HL-60 (cell line): ENCODE measurements at regions not wholly inside any gene's neighbourhood (a gene's known extent, or its start where the extent isn't known, plus 50 kb on each side); places are given as distances from the start of the nearest gene placed in this dataset.

Source experiments
- DNase-seq, 2 experiments: peaks; one replicate each; pipeline ENCODE4 v3.0.0-alpha.2; 2010 to 2020; ENCODE audit warnings: low read depth in 1 of 2, low spot score in 1 of 2
- H3K27ac ChIP-seq: fragments of 250-450 bp; sonication (Bioruptor Pico); replicated peaks from 2 replicates; pipeline ENCODE4 v1.5.1; 2020; ENCODE audit warnings: mild to moderate bottlenecking, moderate library complexity
- H3K27me3 ChIP-seq: fragments of 250-450 bp; sonication (Bioruptor Pico); 2 replicates; pipeline ENCODE4 v1.5.1; 2021; ENCODE audit warnings: mild to moderate bottlenecking, moderate library complexity; ENCODE audit not compliant: insufficient read depth, poor library complexity, severe bottlenecking
- H3K4me3 ChIP-seq: replicated peaks from 2 replicates; pipeline ENCODE4 v1.5.1; 2011; ENCODE audit warnings: mild to moderate bottlenecking, control low read depth, low read length; ENCODE audit not compliant: insufficient read depth
- CTCF ChIP-seq: IDR thresholded peaks from one replicate; pipeline ENCODE4 v1.5.1; 2011; ENCODE audit warnings: low read length, control low read depth, inconsistent platforms; ENCODE audit not compliant: insufficient read depth
- GABPA ChIP-seq: IDR thresholded peaks from 2 replicates; pipeline ENCODE4 v1.6.1; 2012; ENCODE audit warnings: low read depth
- POLR2AphosphoS5 ChIP-seq: IDR thresholded peaks from 2 replicates; pipeline ENCODE4 v1.6.1; 2012; ENCODE audit warnings: low read depth
- REST ChIP-seq: IDR thresholded peaks from 2 replicates; pipeline ENCODE4 v1.6.1; 2012; ENCODE audit warnings: low read depth; ENCODE audit not compliant: insufficient replicate concordance
- SPI1 ChIP-seq: IDR thresholded peaks from 2 replicates; pipeline ENCODE4 v1.6.1; 2012; ENCODE audit warnings: low read depth, mild to moderate bottlenecking, borderline replicate concordance

- no peak for TF ChIP-seq POLR2AphosphoS5
- TF ChIP-seq REST: no peak
- Histone ChIP-seq H3K27ac (no peak overlapping the region), H3K27me3 (no peaks in the 10 kb centered on the region), H3K4me3 (no peak overlapping the region)
- DNase-seq: no peak
These were observed 583.1 kb downstream of the CCDC171 start for GRCh38 chr9:16135968-16136367.

- Histone ChIP-seq H3K27me3 (no peaks in the 10 kb centered on the region), H3K27ac (no peak overlapping the region), H3K4me3 (no peak overlapping the region)
- no peak for DNase-seq
- TF ChIP-seq GABPA: no peak
- TF ChIP-seq REST: no peak
- no peak for TF ChIP-seq POLR2AphosphoS5
- TF ChIP-seq CTCF: no peak
- no peak for TF ChIP-seq SPI1
These were observed 583.6 kb downstream of the CCDC171 start for GRCh38 chr9:16136451-16136850.

- H3K4me3 ChIP-seq: no peak overlapping the region
- H3K27ac ChIP-seq: no peak overlapping the region
- no peak for DNase-seq
- no peaks in the 10 kb centered on the region for H3K27me3 ChIP-seq
- TF ChIP-seq GABPA (no peak), POLR2AphosphoS5 (no peak), CTCF (no peak), SPI1 (no peak), REST (no peak)
These were observed 584.1 kb downstream of the CCDC171 start for GRCh38 chr9:16136961-16137360.
